Liver (tissue), 8 donors: ENCODE measurements at regions not wholly inside any gene's neighbourhood (a gene's known extent, or its start where the extent isn't known, plus 50 kb on each side); places are given as distances from the start of the nearest gene placed in this dataset.

ENCODE experiments used
- DNase-seq: peaks from one replicate; pipeline ENCODE4 v3.0.0-alpha.2; 2017; ENCODE audit warnings: low spot score
- H3K27ac ChIP-seq, 2 donors: one replicate each; pipeline ENCODE4 v1.7.0; 2013; ENCODE audit warnings: inconsistent platforms in 2 of 2, low read length in 2 of 2, control low read depth in 1 of 2, low read depth in 1 of 2, mild to moderate bottlenecking in 1 of 2
- H3K27me3 ChIP-seq, 4 donors: one replicate each; pipeline versions ENCODE4 v1.6.1 to v1.7.0; 2013; ENCODE audit warnings: low read length in 3 of 4, inconsistent platforms in 1 of 4, mild to moderate bottlenecking in 1 of 4, moderate library complexity in 1 of 4; ENCODE audit not compliant: control insufficient read depth in 4 of 4, insufficient read depth in 4 of 4
- H3K36me3 ChIP-seq, 4 donors: one replicate each; pipeline versions ENCODE4 v1.6.1 to v1.7.0; 2013; ENCODE audit warnings: low read length in 3 of 4, mild to moderate bottlenecking in 3 of 4, low read depth in 1 of 4, moderate library complexity in 1 of 4; ENCODE audit not compliant: control insufficient read depth in 4 of 4, insufficient read depth in 3 of 4
- H3K4me1 ChIP-seq, 4 donors: one replicate each; pipeline versions ENCODE4 v1.6.1 to v1.7.0; 2013; ENCODE audit warnings: low read length in 3 of 4, mild to moderate bottlenecking in 3 of 4, moderate library complexity in 1 of 4; ENCODE audit not compliant: control insufficient read depth in 4 of 4, insufficient read depth in 4 of 4
- H3K4me3 ChIP-seq, 3 donors: one replicate each; pipeline versions ENCODE4 v1.6.1 to v1.7.0; 2013; ENCODE audit warnings: low read length in 3 of 3, control low read depth in 1 of 3, low read depth in 1 of 3, mild to moderate bottlenecking in 1 of 3
- H3K9ac ChIP-seq, 2 donors: one replicate each; pipeline ENCODE4 v1.7.0; 2013; ENCODE audit warnings: low read length in 2 of 2, mild to moderate bottlenecking in 2 of 2, moderate library complexity in 2 of 2, control low read depth in 1 of 2, low read depth in 1 of 2
- H3K9me3 ChIP-seq, 4 donors: one replicate each; pipeline versions ENCODE4 v1.6.1 to v1.7.0; 2013; ENCODE audit warnings: low read length in 3 of 4; ENCODE audit not compliant: control insufficient read depth in 4 of 4
- EGR1 ChIP-seq, 2 donors: IDR thresholded peaks; 2 replicates each; pipeline ENCODE4 v1.6.1; 2016 to 2018; ENCODE audit warnings: antibody characterized with exemption in 2 of 2, low read depth in 2 of 2
- FOXA2 ChIP-seq: IDR thresholded peaks from 2 replicates; pipeline ENCODE4 v1.6.1; 2016; ENCODE audit warnings: antibody characterized with exemption
- GABPA ChIP-seq, 2 donors: IDR thresholded peaks in 1 of 2; conservative IDR thresholded peaks in 1 of 2; 2 replicates each; pipeline ENCODE4 v1.6.1; 2016; ENCODE audit warnings: antibody characterized with exemption in 2 of 2, mild to moderate bottlenecking in 1 of 2, moderate library complexity in 1 of 2
- HNF4A ChIP-seq, 2 donors: conservative IDR thresholded peaks; 2 replicates each; pipeline ENCODE4 v1.6.1; 2016; ENCODE audit warnings: antibody characterized with exemption in 2 of 2, mild to moderate bottlenecking in 2 of 2
- HNF4G ChIP-seq: IDR thresholded peaks from 2 replicates; pipeline ENCODE4 v1.6.1; 2016; ENCODE audit warnings: antibody characterized with exemption
- JUND ChIP-seq, 2 donors: IDR thresholded peaks; 2 replicates each; pipeline ENCODE4 v1.6.1; 2016; ENCODE audit warnings: antibody characterized with exemption in 2 of 2
- NR2F2 ChIP-seq: IDR thresholded peaks from 2 replicates; pipeline ENCODE4 v1.6.1; 2016; ENCODE audit warnings: antibody characterized with exemption
- RAD21 ChIP-seq, 2 donors: IDR thresholded peaks; 2 replicates each; pipeline ENCODE4 v1.6.1; 2016; ENCODE audit warnings: antibody characterized with exemption in 2 of 2, mild to moderate bottlenecking in 2 of 2
- YY1 ChIP-seq: IDR thresholded peaks from 2 replicates; pipeline ENCODE4 v1.6.1; 2016; ENCODE audit warnings: antibody characterized with exemption, mild to moderate bottlenecking
- WGBS: extraction: QIAGEN DNeasy Blood & Tissue Kit; methylation state at CpG from one replicate; pipeline ENCODE4 v1.1.7; 2013; 5-methylcytosine and 5-hydroxymethylcytosine counted together
- TF ChIP-seq, protein P1 (sequence below): IDR thresholded peaks from 2 replicates; pipeline ENCODE4 v1.6.1; 2016; ENCODE audit warnings: antibody characterized with exemption
- TF ChIP-seq, protein P2 (sequence below): fragments of 150-350 bp; IDR thresholded peaks from 2 replicates; pipeline ENCODE4 v1.5.1; 2017; ENCODE audit warnings: improper control_type of control experiment, low read depth, low read length; ENCODE audit not compliant: missing input control
- TF ChIP-seq, protein P3 (sequence below): IDR thresholded peaks from 2 replicates; pipeline ENCODE4 v1.6.1; 2016; ENCODE audit warnings: antibody characterized with exemption
- TF ChIP-seq, protein P4 (sequence below): IDR thresholded peaks from 2 replicates; pipeline ENCODE4 v1.6.1; 2016; ENCODE audit warnings: antibody characterized with exemption, mild to moderate bottlenecking
- TF ChIP-seq, protein P5 (sequence below): IDR thresholded peaks from 2 replicates; pipeline ENCODE4 v1.6.1; 2016; ENCODE audit warnings: antibody characterized with exemption
- donor health status: healthy.
- donor health status: healthy.
- donor health status: healthy.
- donor health status: healthy.
- donor health status: healthy.

DNA sequence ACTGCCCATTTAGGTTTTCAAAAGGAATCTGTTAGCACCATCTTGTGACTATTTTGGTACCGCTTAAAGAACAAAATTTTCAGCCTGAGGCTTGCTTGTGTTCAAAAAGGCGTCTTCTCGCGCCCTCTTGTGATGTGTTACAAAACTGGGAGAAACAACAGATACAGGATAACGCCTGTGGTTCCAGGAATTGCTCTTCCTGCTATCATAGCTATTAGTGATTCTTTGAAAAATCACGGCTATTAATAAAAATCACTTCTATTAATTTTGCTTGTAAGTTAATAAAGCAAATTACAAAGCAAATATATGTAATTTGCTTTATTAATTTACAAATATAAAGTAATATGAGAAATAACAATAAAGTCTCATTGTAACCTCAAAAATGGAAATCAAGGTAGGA, 82.2 kb upstream of the ABCD3 start (continued):
- TF ChIP-seq, protein P1, sequence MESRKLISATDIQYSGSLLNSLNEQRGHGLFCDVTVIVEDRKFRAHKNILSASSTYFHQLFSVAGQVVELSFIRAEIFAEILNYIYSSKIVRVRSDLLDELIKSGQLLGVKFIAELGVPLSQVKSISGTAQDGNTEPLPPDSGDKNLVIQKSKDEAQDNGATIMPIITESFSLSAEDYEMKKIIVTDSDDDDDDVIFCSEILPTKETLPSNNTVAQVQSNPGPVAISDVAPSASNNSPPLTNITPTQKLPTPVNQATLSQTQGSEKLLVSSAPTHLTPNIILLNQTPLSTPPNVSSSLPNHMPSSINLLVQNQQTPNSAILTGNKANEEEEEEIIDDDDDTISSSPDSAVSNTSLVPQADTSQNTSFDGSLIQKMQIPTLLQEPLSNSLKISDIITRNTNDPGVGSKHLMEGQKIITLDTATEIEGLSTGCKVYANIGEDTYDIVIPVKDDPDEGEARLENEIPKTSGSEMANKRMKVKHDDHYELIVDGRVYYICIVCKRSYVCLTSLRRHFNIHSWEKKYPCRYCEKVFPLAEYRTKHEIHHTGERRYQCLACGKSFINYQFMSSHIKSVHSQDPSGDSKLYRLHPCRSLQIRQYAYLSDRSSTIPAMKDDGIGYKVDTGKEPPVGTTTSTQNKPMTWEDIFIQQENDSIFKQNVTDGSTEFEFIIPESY = no peak
- TF ChIP-seq FOXA2 (peak; percentile 8), GABPA (IDR thresholded peaks at IDR 0.05 in 1 of 2, conservative IDR thresholded peaks at IDR 0.05 in 1 of 2) (peak in 1 of 2 donors; percentile 11)

DNA sequence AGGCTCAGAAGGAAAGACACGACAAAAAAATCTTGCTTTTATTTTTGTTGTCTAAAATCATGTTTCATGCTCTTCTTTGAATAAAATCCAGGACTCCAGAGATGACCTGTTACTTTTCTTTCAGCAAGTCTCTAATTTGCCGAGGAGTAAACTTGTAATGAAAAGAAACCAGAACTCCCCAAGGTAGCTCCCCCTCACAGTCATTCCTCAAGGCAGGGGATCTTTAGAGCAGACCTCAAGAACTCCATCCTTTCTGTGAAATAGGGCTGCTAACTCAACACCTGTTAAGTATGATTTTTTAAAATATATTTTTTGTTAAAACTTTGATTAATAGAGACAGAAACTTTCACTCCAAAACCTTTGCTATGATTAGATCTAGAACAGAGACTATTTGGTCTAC, 82.7 kb upstream of the ABCD3 start:
- Histone ChIP-seq H3K9me3 (no peaks in the 10 kb centered on the region), H3K36me3 (no peaks in the 10 kb centered on the region), H3K27me3 (no peaks in the 10 kb centered on the region), H3K4me1 (no peaks in the 10 kb centered on the region), H3K4me3 (no peak overlapping the region), H3K9ac (peak overlapping the region in 1 of 2 donors; percentile 39), H3K27ac (no peak overlapping the region)
- WGBS = 78% methylated on average over 2 of the region's 2 CpGs
- DNase-seq = no peak
- TF ChIP-seq YY1 = no peak
- no peak for TF ChIP-seq FOXA2
- no peak for TF ChIP-seq GABPA (IDR thresholded peaks at IDR 0.05 in 1 of 2, conservative IDR thresholded peaks at IDR 0.05 in 1 of 2)
- no peak for TF ChIP-seq HNF4G
- TF ChIP-seq, protein P2, sequence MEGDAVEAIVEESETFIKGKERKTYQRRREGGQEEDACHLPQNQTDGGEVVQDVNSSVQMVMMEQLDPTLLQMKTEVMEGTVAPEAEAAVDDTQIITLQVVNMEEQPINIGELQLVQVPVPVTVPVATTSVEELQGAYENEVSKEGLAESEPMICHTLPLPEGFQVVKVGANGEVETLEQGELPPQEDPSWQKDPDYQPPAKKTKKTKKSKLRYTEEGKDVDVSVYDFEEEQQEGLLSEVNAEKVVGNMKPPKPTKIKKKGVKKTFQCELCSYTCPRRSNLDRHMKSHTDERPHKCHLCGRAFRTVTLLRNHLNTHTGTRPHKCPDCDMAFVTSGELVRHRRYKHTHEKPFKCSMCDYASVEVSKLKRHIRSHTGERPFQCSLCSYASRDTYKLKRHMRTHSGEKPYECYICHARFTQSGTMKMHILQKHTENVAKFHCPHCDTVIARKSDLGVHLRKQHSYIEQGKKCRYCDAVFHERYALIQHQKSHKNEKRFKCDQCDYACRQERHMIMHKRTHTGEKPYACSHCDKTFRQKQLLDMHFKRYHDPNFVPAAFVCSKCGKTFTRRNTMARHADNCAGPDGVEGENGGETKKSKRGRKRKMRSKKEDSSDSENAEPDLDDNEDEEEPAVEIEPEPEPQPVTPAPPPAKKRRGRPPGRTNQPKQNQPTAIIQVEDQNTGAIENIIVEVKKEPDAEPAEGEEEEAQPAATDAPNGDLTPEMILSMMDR = no peak
- no peak for TF ChIP-seq EGR1 (IDR thresholded peaks at IDR 0.05; ENCODE audit: low read depth in 2 of 2)
- no peak for TF ChIP-seq NR2F2
- TF ChIP-seq, protein P3, sequence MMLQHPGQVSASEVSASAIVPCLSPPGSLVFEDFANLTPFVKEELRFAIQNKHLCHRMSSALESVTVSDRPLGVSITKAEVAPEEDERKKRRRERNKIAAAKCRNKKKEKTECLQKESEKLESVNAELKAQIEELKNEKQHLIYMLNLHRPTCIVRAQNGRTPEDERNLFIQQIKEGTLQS = no peak
- TF ChIP-seq HNF4A (conservative IDR thresholded peaks at IDR 0.05) = no peak
- no peak for TF ChIP-seq RAD21 (IDR thresholded peaks at IDR 0.05)
- TF ChIP-seq, protein P1 = no peak
- TF ChIP-seq, protein P4, sequence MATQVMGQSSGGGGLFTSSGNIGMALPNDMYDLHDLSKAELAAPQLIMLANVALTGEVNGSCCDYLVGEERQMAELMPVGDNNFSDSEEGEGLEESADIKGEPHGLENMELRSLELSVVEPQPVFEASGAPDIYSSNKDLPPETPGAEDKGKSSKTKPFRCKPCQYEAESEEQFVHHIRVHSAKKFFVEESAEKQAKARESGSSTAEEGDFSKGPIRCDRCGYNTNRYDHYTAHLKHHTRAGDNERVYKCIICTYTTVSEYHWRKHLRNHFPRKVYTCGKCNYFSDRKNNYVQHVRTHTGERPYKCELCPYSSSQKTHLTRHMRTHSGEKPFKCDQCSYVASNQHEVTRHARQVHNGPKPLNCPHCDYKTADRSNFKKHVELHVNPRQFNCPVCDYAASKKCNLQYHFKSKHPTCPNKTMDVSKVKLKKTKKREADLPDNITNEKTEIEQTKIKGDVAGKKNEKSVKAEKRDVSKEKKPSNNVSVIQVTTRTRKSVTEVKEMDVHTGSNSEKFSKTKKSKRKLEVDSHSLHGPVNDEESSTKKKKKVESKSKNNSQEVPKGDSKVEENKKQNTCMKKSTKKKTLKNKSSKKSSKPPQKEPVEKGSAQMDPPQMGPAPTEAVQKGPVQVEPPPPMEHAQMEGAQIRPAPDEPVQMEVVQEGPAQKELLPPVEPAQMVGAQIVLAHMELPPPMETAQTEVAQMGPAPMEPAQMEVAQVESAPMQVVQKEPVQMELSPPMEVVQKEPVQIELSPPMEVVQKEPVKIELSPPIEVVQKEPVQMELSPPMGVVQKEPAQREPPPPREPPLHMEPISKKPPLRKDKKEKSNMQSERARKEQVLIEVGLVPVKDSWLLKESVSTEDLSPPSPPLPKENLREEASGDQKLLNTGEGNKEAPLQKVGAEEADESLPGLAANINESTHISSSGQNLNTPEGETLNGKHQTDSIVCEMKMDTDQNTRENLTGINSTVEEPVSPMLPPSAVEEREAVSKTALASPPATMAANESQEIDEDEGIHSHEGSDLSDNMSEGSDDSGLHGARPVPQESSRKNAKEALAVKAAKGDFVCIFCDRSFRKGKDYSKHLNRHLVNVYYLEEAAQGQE = no peak
- TF ChIP-seq, protein P5, sequence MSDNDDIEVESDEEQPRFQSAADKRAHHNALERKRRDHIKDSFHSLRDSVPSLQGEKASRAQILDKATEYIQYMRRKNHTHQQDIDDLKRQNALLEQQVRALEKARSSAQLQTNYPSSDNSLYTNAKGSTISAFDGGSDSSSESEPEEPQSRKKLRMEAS = no peak
- no peak for TF ChIP-seq JUND (IDR thresholded peaks at IDR 0.05)
